ENCODE measurements at regions not wholly inside any gene's neighbourhood (a gene's known extent, or its start where the extent isn't known, plus 50 kb on each side); places are given as distances from the start of the nearest gene placed in this dataset.

DNA sequence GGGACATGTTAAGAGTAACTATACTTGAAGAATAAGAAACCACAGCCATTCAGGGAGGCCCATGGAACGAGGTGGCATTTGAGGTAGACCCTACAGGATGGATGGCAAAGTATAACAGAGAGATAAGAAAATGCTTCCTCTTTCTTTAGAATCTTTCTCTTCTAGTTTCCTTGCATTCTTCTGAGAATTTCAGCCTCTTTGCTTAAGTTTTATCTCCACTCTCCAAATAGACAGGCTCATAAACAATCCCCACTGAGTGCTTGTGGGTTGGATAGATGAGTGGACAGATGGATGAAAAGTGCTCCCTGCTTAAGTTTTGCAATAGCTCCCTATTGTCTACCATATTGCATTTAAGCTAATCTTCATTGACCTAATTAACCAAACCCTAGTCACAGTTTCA, 103.7 kb downstream of the MEX3B start (continued):
- TF ChIP-seq ZNF830 (CRISPR knock-in tag; IDR thresholded peaks at IDR 0.05) (no peak), EZH2 (IDR thresholded peaks at IDR 0.05; ENCODE audit: borderline replicate concordance, low read depth, low read length) (no peak), ZNF121 (CRISPR knock-in tag; conservative IDR thresholded peaks at IDR 0.05) (no peak), NFXL1 (CRISPR knock-in tag; IDR thresholded peaks at IDR 0.05) (no peak), CHD1 (IDR thresholded peaks at IDR 0.05; ENCODE audit: low read length) (no peak), WHSC1 (IDR thresholded peaks at IDR 0.05; ENCODE audit: low read length) (no peak), ZNF354B (CRISPR knock-in tag; IDR thresholded peaks at IDR 0.05) (no peak), XRCC5 (IDR thresholded peaks at IDR 0.05; ENCODE audit: low read depth, low read length) (no peak), FOXA3 (CRISPR knock-in tag; conservative IDR thresholded peaks at IDR 0.05 in 1 of 2, IDR thresholded peaks at IDR 0.05 in 1 of 2) (0 out of 4 replicates have a peak, but pooled peaks of 1 of the 2 experiments have one; percentile 28), NFIX (CRISPR knock-in tag; IDR thresholded peaks at IDR 0.05; ENCODE audit: low read depth) (no peak), NFYB (IDR thresholded peaks at IDR 0.05; ENCODE audit: extremely low read depth, insufficient read length) (no peak), TCF7 (IDR thresholded peaks at IDR 0.05; ENCODE audit: borderline replicate concordance) (no peak), CBX2 (IDR thresholded peaks at IDR 0.05; ENCODE audit: insufficient read depth, low read length, poor library complexity, severe bottlenecking) (no peak), U2AF1 (optimal IDR thresholded peaks at IDR 0.05; ENCODE audit: low read depth, low read length) (no peak), PHB (CRISPR knock-in tag; IDR thresholded peaks at IDR 0.05) (no peak), KAT2B (IDR thresholded peaks at IDR 0.05; ENCODE audit: low read depth, low read length) (no peak), KLF1 (tag; IDR thresholded peaks at IDR 0.05) (no peak), TRIM24 (IDR thresholded peaks at IDR 0.05) (peak; percentile 54 to 87; a peak in 3 of 4 replicates), POLR2B (IDR thresholded peaks at IDR 0.05; ENCODE audit: low read depth, partially characterized antibody) (no peak), RB1 (IDR thresholded peaks at IDR 0.05; ENCODE audit: low read depth) (no peak; the same call in 1 of the 2 replicates), TSC22D4 (tag; IDR thresholded peaks at IDR 0.05) (no peak), PCBP2 (IDR thresholded peaks at IDR 0.05; ENCODE audit: low read depth, low read length, poor library complexity, severe bottlenecking) (no peak), TAF9B (IDR thresholded peaks at IDR 0.05; ENCODE audit: partially characterized antibody) (no peak)
- TF ChIP-seq, protein P1, sequence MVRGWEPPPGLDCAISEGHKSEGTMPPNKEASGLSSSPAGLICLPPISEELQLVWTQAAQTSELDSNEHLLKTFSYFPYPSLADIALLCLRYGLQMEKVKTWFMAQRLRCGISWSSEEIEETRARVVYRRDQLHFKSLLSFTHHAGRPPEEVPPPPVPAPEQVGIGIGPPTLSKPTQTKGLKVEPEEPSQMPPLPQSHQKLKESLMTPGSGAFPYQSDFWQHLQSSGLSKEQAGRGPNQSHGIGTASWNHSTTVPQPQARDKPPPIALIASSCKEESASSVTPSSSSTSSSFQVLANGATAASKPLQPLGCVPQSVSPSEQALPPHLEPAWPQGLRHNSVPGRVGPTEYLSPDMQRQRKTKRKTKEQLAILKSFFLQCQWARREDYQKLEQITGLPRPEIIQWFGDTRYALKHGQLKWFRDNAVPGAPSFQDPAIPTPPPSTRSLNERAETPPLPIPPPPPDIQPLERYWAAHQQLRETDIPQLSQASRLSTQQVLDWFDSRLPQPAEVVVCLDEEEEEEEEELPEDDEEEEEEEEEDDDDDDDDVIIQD (CRISPR knock-in tag; IDR thresholded peaks at IDR 0.05) = no peak
- TF ChIP-seq, protein P2, sequence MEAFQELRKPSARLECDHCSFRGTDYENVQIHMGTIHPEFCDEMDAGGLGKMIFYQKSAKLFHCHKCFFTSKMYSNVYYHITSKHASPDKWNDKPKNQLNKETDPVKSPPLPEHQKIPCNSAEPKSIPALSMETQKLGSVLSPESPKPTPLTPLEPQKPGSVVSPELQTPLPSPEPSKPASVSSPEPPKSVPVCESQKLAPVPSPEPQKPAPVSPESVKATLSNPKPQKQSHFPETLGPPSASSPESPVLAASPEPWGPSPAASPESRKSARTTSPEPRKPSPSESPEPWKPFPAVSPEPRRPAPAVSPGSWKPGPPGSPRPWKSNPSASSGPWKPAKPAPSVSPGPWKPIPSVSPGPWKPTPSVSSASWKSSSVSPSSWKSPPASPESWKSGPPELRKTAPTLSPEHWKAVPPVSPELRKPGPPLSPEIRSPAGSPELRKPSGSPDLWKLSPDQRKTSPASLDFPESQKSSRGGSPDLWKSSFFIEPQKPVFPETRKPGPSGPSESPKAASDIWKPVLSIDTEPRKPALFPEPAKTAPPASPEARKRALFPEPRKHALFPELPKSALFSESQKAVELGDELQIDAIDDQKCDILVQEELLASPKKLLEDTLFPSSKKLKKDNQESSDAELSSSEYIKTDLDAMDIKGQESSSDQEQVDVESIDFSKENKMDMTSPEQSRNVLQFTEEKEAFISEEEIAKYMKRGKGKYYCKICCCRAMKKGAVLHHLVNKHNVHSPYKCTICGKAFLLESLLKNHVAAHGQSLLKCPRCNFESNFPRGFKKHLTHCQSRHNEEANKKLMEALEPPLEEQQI (IDR thresholded peaks at IDR 0.05) = peak; percentile 80; the same call in 1 of the 2 replicates
- TF ChIP-seq, protein P3, sequence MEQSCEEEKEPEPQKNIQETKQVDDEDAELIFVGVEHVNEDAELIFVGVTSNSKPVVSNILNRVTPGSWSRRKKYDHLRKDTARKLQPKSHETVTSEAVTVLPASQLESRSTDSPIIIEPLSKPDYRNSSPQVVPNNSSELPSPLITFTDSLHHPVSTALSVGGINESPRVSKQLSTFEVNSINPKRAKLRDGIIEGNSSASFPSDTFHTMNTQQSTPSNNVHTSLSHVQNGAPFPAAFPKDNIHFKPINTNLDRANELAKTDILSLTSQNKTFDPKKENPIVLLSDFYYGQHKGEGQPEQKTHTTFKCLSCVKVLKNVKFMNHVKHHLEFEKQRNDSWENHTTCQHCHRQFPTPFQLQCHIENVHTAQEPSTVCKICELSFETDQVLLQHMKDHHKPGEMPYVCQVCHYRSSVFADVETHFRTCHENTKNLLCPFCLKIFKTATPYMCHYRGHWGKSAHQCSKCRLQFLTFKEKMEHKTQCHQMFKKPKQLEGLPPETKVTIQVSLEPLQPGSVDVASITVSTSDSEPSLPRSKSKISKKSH (CRISPR knock-in tag; IDR thresholded peaks at IDR 0.05) = no peak
